ENCODE measurements at regions not wholly inside any gene's neighbourhood (a gene's known extent, or its start where the extent isn't known, plus 50 kb on each side); places are given as distances from the start of the nearest gene placed in this dataset.

- ATAC-seq (ENCODE audit: insufficient number of reproducible peaks, low FRiP score, low read depth) (no peak), DNase-seq (ENCODE audit: low spot score) (no peak)
- H3K27ac ChIP-seq: no peak overlapping the region
- peaks cover 3% of the 10 kb centered on the region for H3K9me3 ChIP-seq
- H3K27me3 ChIP-seq (replicated peaks; ENCODE audit: insufficient read depth): no peaks in the 10 kb centered on the region
- TF ChIP-seq, protein P1, sequence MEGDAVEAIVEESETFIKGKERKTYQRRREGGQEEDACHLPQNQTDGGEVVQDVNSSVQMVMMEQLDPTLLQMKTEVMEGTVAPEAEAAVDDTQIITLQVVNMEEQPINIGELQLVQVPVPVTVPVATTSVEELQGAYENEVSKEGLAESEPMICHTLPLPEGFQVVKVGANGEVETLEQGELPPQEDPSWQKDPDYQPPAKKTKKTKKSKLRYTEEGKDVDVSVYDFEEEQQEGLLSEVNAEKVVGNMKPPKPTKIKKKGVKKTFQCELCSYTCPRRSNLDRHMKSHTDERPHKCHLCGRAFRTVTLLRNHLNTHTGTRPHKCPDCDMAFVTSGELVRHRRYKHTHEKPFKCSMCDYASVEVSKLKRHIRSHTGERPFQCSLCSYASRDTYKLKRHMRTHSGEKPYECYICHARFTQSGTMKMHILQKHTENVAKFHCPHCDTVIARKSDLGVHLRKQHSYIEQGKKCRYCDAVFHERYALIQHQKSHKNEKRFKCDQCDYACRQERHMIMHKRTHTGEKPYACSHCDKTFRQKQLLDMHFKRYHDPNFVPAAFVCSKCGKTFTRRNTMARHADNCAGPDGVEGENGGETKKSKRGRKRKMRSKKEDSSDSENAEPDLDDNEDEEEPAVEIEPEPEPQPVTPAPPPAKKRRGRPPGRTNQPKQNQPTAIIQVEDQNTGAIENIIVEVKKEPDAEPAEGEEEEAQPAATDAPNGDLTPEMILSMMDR (IDR thresholded peaks at IDR 0.05): no peak
- no peaks in the 10 kb centered on the region for H3K4me1 ChIP-seq (ENCODE audit: control insufficient read depth in 1 of 2, low read depth in 2 of 2)
- no peaks in the 10 kb centered on the region for H3K36me3 ChIP-seq
- no peak overlapping the region for H3K4me3 ChIP-seq
These were observed 82.3 kb upstream of the SLC24A4 start for GRCh38 chr14:92240658-92241057.

GRCh38 chr14:92241966-92242595 is 80.9 kb upstream of the SLC24A4 start:
- Histone ChIP-seq H3K27ac (no peak overlapping the region), H3K27me3 (replicated peaks; ENCODE audit: insufficient read depth) (no peaks in the 10 kb centered on the region), H3K9me3 (peaks cover 3% of the 10 kb centered on the region), H3K4me1 (ENCODE audit: control insufficient read depth in 1 of 2, low read depth in 2 of 2) (no peaks in the 10 kb centered on the region), H3K36me3 (no peaks in the 10 kb centered on the region), H3K4me3 (no peak overlapping the region)
- TF ChIP-seq, protein P1 (IDR thresholded peaks at IDR 0.05): no peak
- ATAC-seq (ENCODE audit: insufficient number of reproducible peaks, low FRiP score, low read depth): no peak
- no peak for DNase-seq (ENCODE audit: low spot score)

- TF ChIP-seq, protein P1 (IDR thresholded peaks at IDR 0.05): no peak
These were observed 78.2 kb upstream of the SLC24A4 start for GRCh38 chr14:92244805-92245204.

GRCh38 chr14:92247341-92247740 is 75.6 kb upstream of the SLC24A4 start:
- H3K4me1 ChIP-seq (ENCODE audit: control insufficient read depth in 1 of 2, low read depth in 2 of 2): no peaks in the 10 kb centered on the region
- TF ChIP-seq, protein P1 (IDR thresholded peaks at IDR 0.05): no peak
- H3K4me3 ChIP-seq: no peak overlapping the region
- H3K9me3 ChIP-seq: peaks cover 3% of the 10 kb centered on the region
- DNase-seq (ENCODE audit: low spot score) (no peak), ATAC-seq (ENCODE audit: insufficient number of reproducible peaks, low FRiP score, low read depth) (no peak)
- no peaks in the 10 kb centered on the region for H3K36me3 ChIP-seq
- H3K27ac ChIP-seq: no peak overlapping the region
- H3K27me3 ChIP-seq (replicated peaks; ENCODE audit: insufficient read depth): no peaks in the 10 kb centered on the region

More at GRCh38 chr14:92244805-92245204, 78.2 kb upstream of the SLC24A4 start:
- DNase-seq (ENCODE audit: low spot score) (no peak), ATAC-seq (ENCODE audit: insufficient number of reproducible peaks, low FRiP score, low read depth) (no peak)
- no peak overlapping the region for H3K27ac ChIP-seq
- H3K4me1 ChIP-seq (ENCODE audit: control insufficient read depth in 1 of 2, low read depth in 2 of 2): no peaks in the 10 kb centered on the region
- no peak overlapping the region for H3K4me3 ChIP-seq
- no peaks in the 10 kb centered on the region for H3K36me3 ChIP-seq
- H3K9me3 ChIP-seq: peaks cover 3% of the 10 kb centered on the region
- H3K27me3 ChIP-seq (replicated peaks; ENCODE audit: insufficient read depth): no peaks in the 10 kb centered on the region

DNA sequence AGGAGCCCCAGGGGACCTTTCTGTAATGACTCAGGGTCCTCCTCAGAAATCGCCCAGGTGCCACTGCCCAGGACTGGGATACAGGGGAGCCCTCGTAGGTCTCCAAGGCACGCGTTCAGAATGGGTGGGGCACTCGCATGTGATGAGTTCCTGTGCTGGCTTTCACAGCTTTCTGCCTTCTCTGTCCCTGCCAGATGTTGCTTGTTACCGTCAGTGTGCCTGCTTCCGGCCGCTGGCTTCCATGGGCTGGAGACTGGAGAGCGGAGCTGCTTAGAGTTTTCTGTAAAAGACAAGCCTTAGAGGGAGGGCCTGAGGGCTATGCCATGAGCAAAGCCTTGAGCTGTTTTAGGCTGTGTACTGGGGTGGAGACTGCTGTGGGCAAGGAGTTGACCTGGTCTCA is 75.0 kb upstream of the SLC24A4 start:
- no peaks in the 10 kb centered on the region for H3K27me3 ChIP-seq (replicated peaks; ENCODE audit: insufficient read depth)
- peaks cover 3% of the 10 kb centered on the region for H3K9me3 ChIP-seq
- ATAC-seq (ENCODE audit: insufficient number of reproducible peaks, low FRiP score, low read depth) (no peak), DNase-seq (ENCODE audit: low spot score) (no peak)
- H3K36me3 ChIP-seq: no peaks in the 10 kb centered on the region
- no peak overlapping the region for H3K27ac ChIP-seq
- H3K4me1 ChIP-seq (ENCODE audit: control insufficient read depth in 1 of 2, low read depth in 2 of 2): no peaks in the 10 kb centered on the region
- TF ChIP-seq, protein P1 (IDR thresholded peaks at IDR 0.05): no peak
- no peak overlapping the region for H3K4me3 ChIP-seq
